Mesendoderm (in vitro differentiated cells): ENCODE measurements at regions not wholly inside any gene's neighbourhood (a gene's known extent, or its start where the extent isn't known, plus 50 kb on each side); places are given as distances from the start of the nearest gene placed in this dataset.
"Not testable (repeated sequence)": the region's sequence is repeated elsewhere in the genome, so short reads cannot be mapped to it uniquely, and the experiment has no call there.

Experiments
- DNase-seq: peaks from one replicate; pipeline ENCODE4 v3.0.0; 2013
- H2AK5ac ChIP-seq: 2 replicates; pipeline ENCODE4 v1.6.1; 2013; ENCODE audit warnings: low read length, inconsistent platforms
- H2BK120ac ChIP-seq: 2 replicates; pipeline ENCODE4 v1.6.1; 2013; ENCODE audit warnings: low read depth, mild to moderate bottlenecking, low read length, moderate library complexity, mixed read lengths
- H2BK15ac ChIP-seq: replicated peaks from 2 replicates; pipeline ENCODE4 v1.6.1; 2013; ENCODE audit warnings: low read depth, mild to moderate bottlenecking, moderate library complexity
- H2BK5ac ChIP-seq: 2 replicates; pipeline ENCODE4 v1.6.1; 2013; ENCODE audit warnings: low read length, inconsistent platforms
- H3K18ac ChIP-seq: 2 replicates; pipeline ENCODE4 v1.6.1; 2013; ENCODE audit warnings: mild to moderate bottlenecking, low read length, mixed read lengths
- H3K23ac ChIP-seq: one replicate; pipeline ENCODE4 v1.6.1; 2013; ENCODE audit warnings: low read length
- H3K27ac ChIP-seq: 2 replicates; pipeline ENCODE4 v1.5.1; 2013; ENCODE audit warnings: low read depth, mild to moderate bottlenecking, inconsistent platforms, low read length, moderate library complexity
- H3K27me3 ChIP-seq: 2 replicates; pipeline ENCODE4 v1.6.1; 2013; ENCODE audit warnings: low read length, control low read depth, mild to moderate bottlenecking, inconsistent platforms; ENCODE audit not compliant: insufficient read depth, poor library complexity
- H3K36me3 ChIP-seq: 2 replicates; pipeline ENCODE4 v1.6.1; 2013; ENCODE audit warnings: low read length, inconsistent platforms; ENCODE audit not compliant: control insufficient read depth, insufficient read depth
- H3K4ac ChIP-seq: one replicate; pipeline ENCODE4 v1.6.1; 2013; ENCODE audit warnings: low read depth, mild to moderate bottlenecking, low read length, moderate library complexity
- H3K4me1 ChIP-seq: 2 replicates; pipeline ENCODE4 v1.6.1; 2013; ENCODE audit warnings: low read depth, low read length, inconsistent platforms; ENCODE audit not compliant: control insufficient read depth
- H3K4me2 ChIP-seq: 2 replicates; pipeline ENCODE4 v1.6.1; 2013; ENCODE audit warnings: low read length
- H3K4me3 ChIP-seq: 2 replicates; pipeline ENCODE4 v1.5.1; 2013; ENCODE audit warnings: mild to moderate bottlenecking, low read length
- H3K56ac ChIP-seq: one replicate; pipeline ENCODE4 v1.6.1; 2013; ENCODE audit warnings: low read length
- H3K79me1 ChIP-seq: 2 replicates; pipeline ENCODE4 v1.6.1; 2013; ENCODE audit warnings: low read length, inconsistent platforms
- H3K79me2 ChIP-seq: 2 replicates; pipeline ENCODE4 v1.6.1; 2013; ENCODE audit warnings: mild to moderate bottlenecking, low read length; ENCODE audit not compliant: control insufficient read depth, insufficient read depth
- H3K9ac ChIP-seq: 2 replicates; pipeline ENCODE4 v1.6.1; 2013; ENCODE audit warnings: low read length, inconsistent platforms
- H4K5ac ChIP-seq: one replicate; pipeline ENCODE4 v1.6.1; 2013; ENCODE audit warnings: low read length
- H4K8ac ChIP-seq: one replicate; pipeline ENCODE4 v1.6.1; 2013; ENCODE audit warnings: low read depth, mild to moderate bottlenecking, control low read depth, low read length, moderate library complexity
- WGBS: extraction: QIAGEN DNeasy Blood & Tissue Kit; methylation state at CpG from one replicate; pipeline ENCODE4 v1.1.7; 2013; ENCODE audit warnings: low lambda C conversion rate, missing lambda C conversion rate; ENCODE audit not compliant: insufficient coverage; ENCODE audit errors: extremely low coverage; 5-methylcytosine and 5-hydroxymethylcytosine counted together

DNA sequence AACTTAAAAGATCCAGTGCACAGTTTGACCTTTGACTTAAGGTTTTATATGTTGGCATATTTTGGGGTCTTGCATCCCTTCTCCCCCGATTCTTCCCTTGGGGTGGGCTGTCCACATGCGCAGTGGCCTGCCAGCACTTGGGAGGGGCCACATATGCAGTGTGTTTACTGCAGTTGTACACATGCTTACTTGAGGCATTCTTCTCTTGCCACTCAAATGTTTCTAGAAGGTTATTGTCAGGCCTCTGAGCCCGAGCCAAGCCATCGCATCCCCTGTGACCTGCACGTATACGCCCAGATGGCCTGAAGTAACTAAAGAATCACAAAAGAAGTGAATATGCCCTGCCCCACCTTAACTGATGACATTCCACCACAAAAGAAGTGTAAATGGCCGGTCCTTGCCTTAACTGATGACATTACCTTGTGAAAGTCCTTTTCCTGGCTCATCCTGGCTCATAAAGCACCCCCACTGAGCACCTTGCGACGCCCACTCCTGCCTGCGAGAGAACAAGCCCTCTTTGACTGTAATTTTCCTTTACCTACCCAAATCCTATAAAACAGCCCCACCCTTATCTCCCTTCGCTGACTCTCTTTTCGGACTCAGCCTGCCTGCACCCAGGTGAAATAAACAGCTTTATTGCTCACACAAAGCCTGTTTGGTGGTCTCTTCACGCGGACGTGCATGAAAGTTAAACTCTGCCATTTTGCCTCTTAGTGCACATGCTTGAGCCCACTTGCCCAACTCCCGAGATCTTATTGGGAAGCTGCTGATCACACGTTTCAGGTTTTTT is 57.8 kb downstream of the OLFML3 start:
- peak overlapping the region; percentile 71 for H3K56ac ChIP-seq
- not testable (repeated sequence) for H3K4me3 ChIP-seq, H4K8ac ChIP-seq, H3K23ac ChIP-seq, H3K4me2 ChIP-seq, H2AK5ac ChIP-seq, H3K79me2 ChIP-seq, H3K36me3 ChIP-seq, H3K79me1 ChIP-seq, H3K27me3 ChIP-seq, H4K5ac ChIP-seq, H3K4ac ChIP-seq, H3K18ac ChIP-seq
- WGBS, result no CpG with 5 or more reads among the region's 17 CpGs
- peak overlapping the region; percentile 55 for H2BK5ac ChIP-seq
- H3K4me1 ChIP-seq, result peaks cover 33% of the 10 kb centered on the region
- peak overlapping the region; percentile 77 for H3K27ac ChIP-seq
- DNase-seq, result peak; percentile 58
- peak overlapping the region; percentile 22 for H2BK15ac ChIP-seq
- peak overlapping the region; percentile 18 for H3K9ac ChIP-seq
- H2BK120ac ChIP-seq, result peak overlapping the region; percentile 77

- Histone ChIP-seq H3K79me2 (no peaks in the 10 kb centered on the region), H4K5ac (no peak overlapping the region), H3K9ac (peak overlapping the region; percentile 18), H3K36me3 (no peaks in the 10 kb centered on the region), H3K4me2 (no peak overlapping the region), H3K79me1 (no peaks in the 10 kb centered on the region), H3K18ac (no peak overlapping the region), H3K4ac (no peak overlapping the region), H3K4me3 (no peak overlapping the region), H3K56ac (peak overlapping the region; percentile 71), H4K8ac (no peak overlapping the region), H2BK120ac (peak overlapping the region; percentile 77), H2BK5ac (peak overlapping the region; percentile 52), H3K23ac (no peak overlapping the region), H3K27me3 (no peaks in the 10 kb centered on the region), H3K27ac (peak overlapping the region; percentile 22), H2AK5ac (no peak overlapping the region), H3K4me1 (peaks cover 29% of the 10 kb centered on the region), H2BK15ac (no peak overlapping the region)
- WGBS, result no CpG with 5 or more reads among the region's 2 CpGs
- DNase-seq, result no peak
Measured at GRCh38 chr1:114037631-114037890, 58.3 kb downstream of the OLFML3 start.

DNA sequence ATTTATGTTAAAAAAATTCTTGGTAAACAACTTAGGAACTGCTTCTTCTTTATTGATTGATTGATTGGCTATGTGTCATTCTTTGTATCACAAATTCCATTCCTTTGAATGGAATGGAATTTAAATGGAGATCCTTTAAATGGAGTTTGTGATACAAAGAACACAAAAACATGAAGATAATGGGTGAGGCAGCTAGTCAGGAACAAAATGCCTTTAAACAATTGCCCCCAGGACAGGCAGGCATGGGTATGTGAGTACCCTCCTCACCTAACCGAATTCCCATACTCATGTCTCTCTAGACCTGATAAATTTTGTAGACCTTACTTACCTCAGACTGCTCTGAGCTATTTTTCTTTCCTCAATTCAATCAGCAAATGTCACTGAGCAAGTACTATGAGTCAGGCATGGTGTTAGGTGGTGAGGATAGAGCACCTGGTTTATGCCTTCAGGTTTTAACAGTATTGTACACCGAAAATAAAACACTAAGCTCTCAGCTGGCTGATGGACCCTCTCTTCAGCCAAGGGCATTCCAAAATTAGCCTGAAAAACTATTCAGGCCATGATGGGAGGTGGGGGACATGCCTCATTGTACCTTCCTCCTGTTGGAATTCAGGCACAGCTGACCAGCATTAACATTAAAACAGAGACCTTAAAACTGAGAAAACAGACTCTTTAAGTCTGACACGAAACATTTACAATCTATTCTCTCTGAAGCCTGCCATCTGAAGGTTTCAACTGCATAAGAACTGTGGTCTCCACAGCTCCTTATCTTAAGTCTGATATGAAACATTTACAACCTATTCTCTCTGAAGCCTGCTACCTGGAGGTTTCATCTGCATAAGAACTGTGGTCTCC is 58.9 kb downstream of the OLFML3 start:
- no peak overlapping the region for H4K8ac ChIP-seq
- H3K23ac ChIP-seq, result no peak overlapping the region
- H3K4me1 ChIP-seq, result peaks cover 23% of the 10 kb centered on the region
- no peak overlapping the region for H3K4me3 ChIP-seq
- no peaks in the 10 kb centered on the region for H3K79me2 ChIP-seq
- H3K27me3 ChIP-seq, result no peaks in the 10 kb centered on the region
- no peak overlapping the region for H3K9ac ChIP-seq
- peak overlapping the region; percentile 45 for H2BK120ac ChIP-seq
- H3K4me2 ChIP-seq, result no peak overlapping the region
- no peak overlapping the region for H3K56ac ChIP-seq
- peak overlapping the region; percentile 64 for H3K18ac ChIP-seq
- H3K27ac ChIP-seq, result peak overlapping the region; percentile 42
- DNase-seq, result peak; percentile 66
- peak overlapping the region; percentile 29 for H2BK5ac ChIP-seq
- H3K79me1 ChIP-seq, result no peaks in the 10 kb centered on the region
- WGBS, result no CpG with 5 or more reads among the region's 3 CpGs
- no peak overlapping the region for H4K5ac ChIP-seq
- H3K4ac ChIP-seq, result no peak overlapping the region
- peak overlapping the region; percentile 85 for H2AK5ac ChIP-seq
- no peaks in the 10 kb centered on the region for H3K36me3 ChIP-seq
- H2BK15ac ChIP-seq, result peak overlapping the region; percentile 27
